H9 (cell line): ENCODE measurements at regions not wholly inside any gene's neighbourhood (a gene's known extent, or its start where the extent isn't known, plus 50 kb on each side); places are given as distances from the start of the nearest gene placed in this dataset.

ENCODE experiments used
- DNase-seq: peaks from one replicate; pipeline ENCODE4 v3.0.0-alpha.2; 2017
- H2AFZ ChIP-seq: one replicate; pipeline ENCODE4 v1.6.1; 2013; ENCODE audit warnings: mild to moderate bottlenecking, low read length, control low read depth, moderate library complexity
- H2AK5ac ChIP-seq: 2 replicates; pipeline ENCODE4 v1.6.1; 2013; ENCODE audit warnings: low read length, control low read depth, mixed read lengths; ENCODE audit not compliant: insufficient read length
- H2BK120ac ChIP-seq: one replicate; pipeline ENCODE4 v1.6.1; 2013; ENCODE audit warnings: low read depth, mild to moderate bottlenecking, low read length, control low read depth, inconsistent platforms; ENCODE audit not compliant: poor library complexity, severe bottlenecking
- H2BK12ac ChIP-seq: 2 replicates; pipeline ENCODE4 v1.6.1; 2013; ENCODE audit warnings: low read length, control low read depth, mixed read lengths, low read depth; ENCODE audit not compliant: insufficient read length
- H2BK15ac ChIP-seq: 2 replicates; pipeline ENCODE4 v1.6.1; 2013; ENCODE audit warnings: low read depth, low read length, control low read depth
- H2BK20ac ChIP-seq: one replicate; pipeline ENCODE4 v1.6.1; 2013; ENCODE audit warnings: low read depth, mild to moderate bottlenecking, low read length, control low read depth, inconsistent platforms; ENCODE audit not compliant: poor library complexity, severe bottlenecking
- H2BK5ac ChIP-seq: 2 replicates; pipeline ENCODE4 v1.6.1; 2013; ENCODE audit warnings: low read length, control low read depth, mixed read lengths; ENCODE audit not compliant: insufficient read length
- H3K14ac ChIP-seq: 2 replicates; pipeline ENCODE4 v1.6.1; 2013; ENCODE audit warnings: low read length, control low read depth; ENCODE audit not compliant: insufficient read depth
- H3K18ac ChIP-seq: 2 replicates; pipeline ENCODE4 v1.6.1; 2013; ENCODE audit warnings: low read depth, mild to moderate bottlenecking, mixed read lengths, low read length, control low read depth; ENCODE audit not compliant: insufficient read length
- H3K23ac ChIP-seq: 2 replicates; pipeline ENCODE4 v1.6.1; 2013; ENCODE audit warnings: low read length, control low read depth, mixed read lengths, low read depth; ENCODE audit not compliant: insufficient read length
- H3K23me2 ChIP-seq: 2 replicates; pipeline ENCODE4 v1.6.1; 2013; ENCODE audit warnings: low read depth, mild to moderate bottlenecking, mixed read lengths, low read length, control low read depth; ENCODE audit not compliant: insufficient read length, poor library complexity, severe bottlenecking
- H3K27ac ChIP-seq: 2 replicates; pipeline ENCODE4 v1.5.1; 2013; ENCODE audit warnings: low read length, control low read depth, mixed read lengths, low read depth; ENCODE audit not compliant: insufficient read length
- H3K27me3 ChIP-seq: 2 replicates; pipeline ENCODE4 v1.6.1; 2013; ENCODE audit warnings: low read length, control low read depth, inconsistent platforms; ENCODE audit not compliant: insufficient read depth
- H3K4ac ChIP-seq: 2 replicates; pipeline ENCODE4 v1.6.1; 2013; ENCODE audit warnings: low read depth, mild to moderate bottlenecking, control low read depth, inconsistent platforms, low read length, moderate library complexity
- H3K4me1 ChIP-seq: 2 replicates; pipeline ENCODE4 v1.6.1; 2013; ENCODE audit warnings: low read length, control low read depth, inconsistent platforms; ENCODE audit not compliant: insufficient read depth
- H3K4me2 ChIP-seq: 2 replicates; pipeline ENCODE4 v1.6.1; 2013; ENCODE audit warnings: low read length, control low read depth, mixed read lengths; ENCODE audit not compliant: insufficient read length, insufficient read depth
- H3K56ac ChIP-seq: 2 replicates; pipeline ENCODE4 v1.6.1; 2013; ENCODE audit warnings: low read depth, mild to moderate bottlenecking, mixed read lengths, low read length, control low read depth; ENCODE audit not compliant: insufficient read length
- H3K79me1 ChIP-seq: 2 replicates; pipeline ENCODE4 v1.6.1; 2013; ENCODE audit warnings: low read depth, mild to moderate bottlenecking, moderate library complexity, low read length, control low read depth, inconsistent platforms; ENCODE audit not compliant: insufficient read depth, poor library complexity, severe bottlenecking
- H3K79me2 ChIP-seq: 2 replicates; pipeline ENCODE4 v1.6.1; 2013; ENCODE audit warnings: low read length, control low read depth, inconsistent platforms; ENCODE audit not compliant: insufficient read depth
- H3K9ac ChIP-seq: 2 replicates; pipeline ENCODE4 v1.6.1; 2013; ENCODE audit warnings: low read length, control low read depth, mixed read lengths; ENCODE audit not compliant: insufficient read length; ENCODE audit errors: extremely low read depth
- H3K9me3 ChIP-seq: one replicate; pipeline ENCODE4 v1.6.1; 2013; ENCODE audit warnings: low read depth, low read length, inconsistent platforms; ENCODE audit not compliant: control insufficient read depth
- H3T11ph ChIP-seq: one replicate; pipeline ENCODE4 v1.6.1; 2013; ENCODE audit warnings: mild to moderate bottlenecking, low read length, control low read depth, inconsistent platforms
- H4K20me1 ChIP-seq: one replicate; pipeline ENCODE4 v1.6.1; 2013; ENCODE audit not compliant: control insufficient read depth, insufficient read length, insufficient read depth
- H4K5ac ChIP-seq: 2 replicates; pipeline ENCODE4 v1.6.1; 2013; ENCODE audit warnings: low read depth, mild to moderate bottlenecking, mixed read lengths, low read length, control low read depth; ENCODE audit not compliant: insufficient read length
- H4K8ac ChIP-seq: replicated peaks from 2 replicates; pipeline ENCODE4 v1.6.1; 2013; ENCODE audit warnings: low read length, control low read depth, mixed read lengths, low read depth; ENCODE audit not compliant: insufficient read length
- H4K91ac ChIP-seq: 2 replicates; pipeline ENCODE4 v1.6.1; 2013; ENCODE audit warnings: low read depth, mild to moderate bottlenecking, moderate library complexity, mixed read lengths, low read length, control low read depth; ENCODE audit not compliant: insufficient read length
- H3K27ac Mint-ChIP-seq, 3 experiments: 2 replicates in 2 of 3; 3 replicates in 1 of 3; pipeline ENCODE4 v1.8.0; 2020 to 2021; ENCODE audit warnings: mixed read lengths in 3 of 3, mild to moderate bottlenecking in 1 of 3, moderate library complexity in 1 of 3
- H3K27me3 Mint-ChIP-seq: 2 replicates; pipeline ENCODE4 v1.8.0; 2021; ENCODE audit warnings: low read depth, mild to moderate bottlenecking, moderate library complexity, mixed read lengths
- H3K36me3 Mint-ChIP-seq, 3 experiments: 2 replicates in 2 of 3; 3 replicates in 1 of 3; pipeline ENCODE4 v1.8.0; 2020 to 2021; ENCODE audit warnings: low read depth in 3 of 3, mixed read lengths in 3 of 3; ENCODE audit not compliant: insufficient read depth in 1 of 3
- H3K4me1 Mint-ChIP-seq, 2 experiments: 2 replicates each; pipeline ENCODE4 v1.8.0; 2020; ENCODE audit warnings: mixed read lengths in 2 of 2
- H3K4me3 Mint-ChIP-seq, 2 experiments: 2 replicates in 1 of 2; 3 replicates in 1 of 2; pipeline ENCODE4 v1.8.0; 2020 to 2021; ENCODE audit warnings: mild to moderate bottlenecking in 2 of 2, mixed read lengths in 2 of 2, moderate library complexity in 1 of 2
- H3K9me3 Mint-ChIP-seq, 2 experiments: 2 replicates in 1 of 2; 3 replicates in 1 of 2; pipeline ENCODE4 v1.8.0; 2020; ENCODE audit warnings: mild to moderate bottlenecking in 2 of 2, mixed read lengths in 2 of 2, moderate library complexity in 1 of 2
- CTCF ChIP-seq: fragments of 200-600 bp; sonication (generic); conservative IDR thresholded peaks from 3 replicates; pipeline ENCODE4 v1.8.0; 2021; ENCODE audit warnings: antibody characterized with exemption, mild to moderate bottlenecking
- WGBS: extraction: QIAGEN DNeasy Blood & Tissue Kit; methylation state at CpG from one replicate; pipeline ENCODE4 v1.1.7; 2013; ENCODE audit warnings: missing lambda C conversion rate, low lambda C conversion rate, mixed read lengths; ENCODE audit not compliant: insufficient read length; ENCODE audit errors: extremely low coverage; 5-methylcytosine and 5-hydroxymethylcytosine counted together

GRCh38 chr15:99466701-99467337, 99.0 kb upstream of the MEF2A start:
- Mint-ChIP-seq H3K4me1 (no peaks in the 10 kb centered on the region; a peak in 1 of 4 replicates), H3K36me3 (peaks cover 0 to 7% (median 0%) of the 10 kb centered on the region in 3 experiments; a peak in 2 of 7 replicates), H3K27me3 (no peaks in the 10 kb centered on the region), H3K9me3 (peaks cover 16 to 31% of the 10 kb centered on the region in 2 experiments; a peak in 4 of 5 replicates), H3K27ac (no peak overlapping the region; a peak in 2 of 7 replicates), H3K4me3 (no peak overlapping the region)
- Histone ChIP-seq H3K9me3 (no peaks in the 10 kb centered on the region), H3K9ac (no peak overlapping the region), H3K56ac (no peak overlapping the region), H3T11ph (no peak overlapping the region), H3K79me2 (no peaks in the 10 kb centered on the region), H2BK5ac (no peak overlapping the region), H3K4me2 (no peak overlapping the region), H4K5ac (no peak overlapping the region), H3K4me1 (no peaks in the 10 kb centered on the region), H2BK20ac (no peak overlapping the region), H4K91ac (no peak overlapping the region), H3K18ac (no peak overlapping the region), H4K20me1 (no peaks in the 10 kb centered on the region), H4K8ac (no peak overlapping the region), H3K14ac (no peak overlapping the region), H3K27me3 (no peaks in the 10 kb centered on the region), H3K23ac (no peak overlapping the region), H3K4ac (no peak overlapping the region), H2BK120ac (no peak overlapping the region), H3K27ac (no peak overlapping the region), H3K79me1 (no peaks in the 10 kb centered on the region), H2BK15ac (no peak overlapping the region), H2AFZ (no peak overlapping the region), H3K23me2 (no peaks in the 10 kb centered on the region), H2AK5ac (no peak overlapping the region), H2BK12ac (no peak overlapping the region)
- WGBS: no CpG with 5 or more reads among the region's 18 CpGs
- no peak for TF ChIP-seq CTCF
- no peak for DNase-seq
